GM23248 (cell line): ENCODE measurements at regions not wholly inside any gene's neighbourhood (a gene's known extent, or its start where the extent isn't known, plus 50 kb on each side); places are given as distances from the start of the nearest gene placed in this dataset.

ENCODE experiments used
- EZH2 ChIP-seq: fragments of 200-600 bp; sonication (generic); IDR thresholded peaks from 2 replicates; pipeline ENCODE4 v1.6.1; 2018; ENCODE audit warnings: antibody characterized with exemption, mild to moderate bottlenecking; ENCODE audit not compliant: insufficient read depth, poor library complexity, severe bottlenecking
- EZH2phosphoT487 ChIP-seq: fragments of 200-600 bp; sonication (generic); IDR thresholded peaks from 2 replicates; pipeline ENCODE4 v1.6.1; 2018; ENCODE audit warnings: antibody characterized with exemption, moderate library complexity, mild to moderate bottlenecking, low read depth; ENCODE audit not compliant: insufficient read depth

DNA sequence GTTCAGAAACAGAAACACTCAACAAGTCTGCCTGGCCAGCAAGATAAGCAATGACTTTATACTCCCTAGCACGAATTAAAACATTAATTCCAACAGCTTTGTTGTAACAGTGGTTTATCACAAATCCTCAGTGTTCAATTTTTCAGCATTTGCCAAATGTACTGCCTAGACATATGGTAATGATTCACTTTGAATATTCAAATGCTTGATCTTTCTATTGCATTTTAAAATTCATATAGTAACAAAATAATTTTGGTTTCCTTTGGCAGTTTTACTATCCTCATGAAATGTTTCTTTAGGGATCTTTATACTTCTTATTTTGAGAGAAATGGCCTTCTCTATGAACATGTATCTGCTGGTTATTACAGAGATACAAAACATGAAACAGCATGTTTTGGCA is 851.8 kb upstream of the NXPH2 start:
- TF ChIP-seq EZH2phosphoT487 = no peak
- no peak for TF ChIP-seq EZH2
